Stomach (tissue), 4 donors: ENCODE measurements at regions not wholly inside any gene's neighbourhood (a gene's known extent, or its start where the extent isn't known, plus 50 kb on each side); places are given as distances from the start of the nearest gene placed in this dataset.

Source experiments
- EP300 ChIP-seq: sonication (generic); formaldehyde crosslinking; IDR thresholded peaks from one replicate; pipeline ENCODE4 v1.6.1; 2017; ENCODE audit warnings: antibody characterized with exemption
- POLR2A ChIP-seq, 4 donors: fragments of 450-650 bp; IDR thresholded peaks; one replicate each; pipeline ENCODE4 v1.6.1; 2016; ENCODE audit warnings: antibody characterized with exemption in 4 of 4, control low read depth in 2 of 4, mild to moderate bottlenecking in 1 of 4, moderate library complexity in 1 of 4
- POLR2AphosphoS5 ChIP-seq, 3 donors: sonication (generic); formaldehyde crosslinking; IDR thresholded peaks; one replicate each; pipeline ENCODE4 v1.6.1; 2016; ENCODE audit warnings: antibody characterized with exemption in 3 of 3
- TF ChIP-seq, protein P1 (sequence below), 7 experiments: fragments of 450-650 bp in 4 of 7; fragments of 200-600 bp in 3 of 7; sonication (generic) in 3 of 7; IDR thresholded peaks; one replicate each; pipeline ENCODE4 v1.5.1; 2016 to 2019; ENCODE audit warnings: antibody characterized with exemption in 7 of 7, control low read depth in 2 of 7, mild to moderate bottlenecking in 1 of 7

DNA sequence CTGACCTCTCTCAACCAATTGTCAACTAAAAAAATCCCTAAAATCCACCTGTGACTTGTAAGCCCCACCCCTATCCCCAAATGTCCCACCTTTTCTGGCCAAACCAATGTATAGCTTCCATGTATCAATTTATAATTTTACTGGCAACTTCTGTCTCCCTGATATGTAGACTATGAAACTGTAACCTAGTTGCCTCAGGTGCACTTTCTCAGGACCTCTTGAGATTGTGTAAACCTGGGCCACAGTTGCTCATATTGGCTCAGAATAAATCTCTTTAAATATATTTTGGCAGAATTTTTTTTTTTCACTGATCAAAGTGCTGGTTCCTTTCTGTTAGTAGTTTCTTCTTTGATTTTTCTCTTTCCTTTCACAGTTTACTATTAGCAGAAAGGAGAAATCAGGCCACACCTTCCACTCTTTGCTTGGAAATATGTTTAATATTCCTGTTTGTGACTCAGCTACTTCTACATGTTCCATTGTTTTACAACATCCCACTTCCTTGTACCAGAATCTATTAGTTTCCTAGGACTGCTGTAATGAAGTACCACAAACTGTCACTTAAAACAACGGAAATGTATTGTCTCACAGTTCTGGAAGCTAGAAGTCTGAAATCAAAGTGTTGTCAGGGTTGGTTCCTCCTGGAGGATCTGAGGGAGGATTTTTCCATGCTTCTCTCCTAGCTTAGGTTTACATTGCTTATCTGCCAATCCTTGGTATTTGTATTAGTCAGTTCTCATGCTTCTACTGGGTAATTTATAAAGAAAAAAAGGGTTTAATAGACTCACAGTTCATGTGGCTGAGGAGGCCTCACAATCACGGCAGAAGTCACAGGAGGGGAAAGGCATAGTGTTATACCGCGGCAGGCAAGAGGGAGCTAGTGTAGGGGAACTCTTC is 801.2 kb upstream of the ARPP21 start:
- TF ChIP-seq, protein P1, sequence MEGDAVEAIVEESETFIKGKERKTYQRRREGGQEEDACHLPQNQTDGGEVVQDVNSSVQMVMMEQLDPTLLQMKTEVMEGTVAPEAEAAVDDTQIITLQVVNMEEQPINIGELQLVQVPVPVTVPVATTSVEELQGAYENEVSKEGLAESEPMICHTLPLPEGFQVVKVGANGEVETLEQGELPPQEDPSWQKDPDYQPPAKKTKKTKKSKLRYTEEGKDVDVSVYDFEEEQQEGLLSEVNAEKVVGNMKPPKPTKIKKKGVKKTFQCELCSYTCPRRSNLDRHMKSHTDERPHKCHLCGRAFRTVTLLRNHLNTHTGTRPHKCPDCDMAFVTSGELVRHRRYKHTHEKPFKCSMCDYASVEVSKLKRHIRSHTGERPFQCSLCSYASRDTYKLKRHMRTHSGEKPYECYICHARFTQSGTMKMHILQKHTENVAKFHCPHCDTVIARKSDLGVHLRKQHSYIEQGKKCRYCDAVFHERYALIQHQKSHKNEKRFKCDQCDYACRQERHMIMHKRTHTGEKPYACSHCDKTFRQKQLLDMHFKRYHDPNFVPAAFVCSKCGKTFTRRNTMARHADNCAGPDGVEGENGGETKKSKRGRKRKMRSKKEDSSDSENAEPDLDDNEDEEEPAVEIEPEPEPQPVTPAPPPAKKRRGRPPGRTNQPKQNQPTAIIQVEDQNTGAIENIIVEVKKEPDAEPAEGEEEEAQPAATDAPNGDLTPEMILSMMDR (IDR thresholded peaks at IDR 0.05) = no peak
- no peak for TF ChIP-seq POLR2A (IDR thresholded peaks at IDR 0.05)
- TF ChIP-seq EP300 = no peak
- TF ChIP-seq POLR2AphosphoS5 (IDR thresholded peaks at IDR 0.05) = no peak
